Small intestine (tissue), 7 donors: ENCODE measurements at regions not wholly inside any gene's neighbourhood (a gene's known extent, or its start where the extent isn't known, plus 50 kb on each side); places are given as distances from the start of the nearest gene placed in this dataset.

Experiments
- DNase-seq, 2 donors: peaks; one replicate each; pipeline versions ENCODE4 v3.0.0 to v3.0.0-alpha.2; 2013
- FAIRE-seq: peaks from 2 replicates; lab custom pipeline; 2012; peaks lifted over from hg19 to GRCh38; lab: Jason Lieb, UNC
- H3K27ac ChIP-seq, 3 donors: one replicate each; pipeline ENCODE4 v1.5.1; 2013; ENCODE audit warnings: low read length in 2 of 3, mild to moderate bottlenecking in 2 of 3, control low read depth in 1 of 3, inconsistent platforms in 1 of 3, low read depth in 1 of 3, moderate library complexity in 1 of 3
- H3K27me3 ChIP-seq, 3 donors: one replicate each; pipeline ENCODE4 v1.6.1; 2013; ENCODE audit warnings: low read length in 3 of 3, inconsistent platforms in 1 of 3; ENCODE audit not compliant: control insufficient read depth in 3 of 3, insufficient read depth in 3 of 3
- H3K36me3 ChIP-seq, 3 donors: one replicate each; pipeline ENCODE4 v1.6.1; 2013; ENCODE audit warnings: low read length in 3 of 3, inconsistent platforms in 1 of 3, low read depth in 1 of 3, mild to moderate bottlenecking in 1 of 3, moderate library complexity in 1 of 3; ENCODE audit not compliant: control insufficient read depth in 3 of 3, insufficient read depth in 2 of 3
- H3K4me1 ChIP-seq, 3 donors: one replicate each; pipeline ENCODE4 v1.6.1; 2013; ENCODE audit warnings: low read length in 2 of 3, inconsistent platforms in 1 of 3, low read depth in 1 of 3, mild to moderate bottlenecking in 1 of 3, moderate library complexity in 1 of 3; ENCODE audit not compliant: control insufficient read depth in 3 of 3, insufficient read depth in 2 of 3
- H3K4me3 ChIP-seq, 3 donors: one replicate each; pipeline ENCODE4 v1.5.1; 2013; ENCODE audit warnings: low read length in 3 of 3, control low read depth in 1 of 3, inconsistent platforms in 1 of 3, low read depth in 1 of 3, mild to moderate bottlenecking in 1 of 3, moderate library complexity in 1 of 3
- H3K9me3 ChIP-seq, 2 donors: one replicate each; pipeline ENCODE4 v1.6.1; 2013; ENCODE audit warnings: low read depth in 1 of 2, low read length in 1 of 2; ENCODE audit not compliant: control insufficient read depth in 2 of 2, insufficient read depth in 1 of 2
- WGBS, 3 donors: extraction: QIAGEN DNeasy Blood & Tissue Kit; methylation state at CpG; one replicate each; pipeline ENCODE4 v1.1.7; 2013; 5-methylcytosine and 5-hydroxymethylcytosine counted together
- donor health status: healthy with polysubstance abuse.
- donor health status: control.
- donor health status: control.
- donor health status: Bipolar disorder and iron deficiency.
- donor health status: healthy.

GRCh38 chr2:240300840-240301239 is 134.6 kb upstream of the GPC1 start:
- no peak for FAIRE-seq
- H3K4me3 ChIP-seq: no peak overlapping the region
- 77 to 89% (median 82%) methylated on average over 8 of the region's 8 CpGs for WGBS, 3 donors
- no peak overlapping the region for H3K27ac ChIP-seq
- DNase-seq: no peak
- no peaks in the 10 kb centered on the region for H3K36me3 ChIP-seq
- no peaks in the 10 kb centered on the region for H3K27me3 ChIP-seq
- H3K9me3 ChIP-seq: no peaks in the 10 kb centered on the region
- no peaks in the 10 kb centered on the region for H3K4me1 ChIP-seq

- H3K36me3 ChIP-seq: no peaks in the 10 kb centered on the region
- FAIRE-seq: no peak
- no peaks in the 10 kb centered on the region for H3K9me3 ChIP-seq
- no peak overlapping the region for H3K27ac ChIP-seq
- no peaks in the 10 kb centered on the region for H3K4me1 ChIP-seq
- WGBS, 3 donors: 85 to 88% (median 86%) methylated on average over 13 of the region's 13 CpGs
- no peak for DNase-seq
- H3K4me3 ChIP-seq: no peak overlapping the region
- H3K27me3 ChIP-seq: no peaks in the 10 kb centered on the region
Measured at GRCh38 chr2:240301256-240301795, 134.1 kb upstream of the GPC1 start.

GRCh38 chr2:240302041-240302440 is 133.4 kb upstream of the GPC1 start:
- no peak for FAIRE-seq
- H3K9me3 ChIP-seq: no peaks in the 10 kb centered on the region
- 82 to 86% (median 83%) methylated on average over 5 of the region's 5 CpGs for WGBS, 3 donors
- no peak overlapping the region for H3K4me3 ChIP-seq
- no peak for DNase-seq
- H3K36me3 ChIP-seq: no peaks in the 10 kb centered on the region
- no peaks in the 10 kb centered on the region for H3K27me3 ChIP-seq
- H3K4me1 ChIP-seq: no peaks in the 10 kb centered on the region
- H3K27ac ChIP-seq: no peak overlapping the region

- DNase-seq (no peak), FAIRE-seq (no peak)
- no peak overlapping the region for H3K4me3 ChIP-seq
- H3K27me3 ChIP-seq: no peaks in the 10 kb centered on the region
- no peaks in the 10 kb centered on the region for H3K4me1 ChIP-seq
- H3K9me3 ChIP-seq: no peaks in the 10 kb centered on the region
- H3K27ac ChIP-seq: no peak overlapping the region
- no peaks in the 10 kb centered on the region for H3K36me3 ChIP-seq
- 84 to 100% (median 86%) methylated on average over 1 to 2 of the region's 2 CpGs for WGBS, 3 donors
Measured at GRCh38 chr2:240302933-240303595, 132.4 kb upstream of the GPC1 start.

GRCh38 chr2:240303896-240304745 is 131.3 kb upstream of the GPC1 start:
- H3K4me1 ChIP-seq: no peaks in the 10 kb centered on the region
- no peaks in the 10 kb centered on the region for H3K27me3 ChIP-seq
- H3K36me3 ChIP-seq: no peaks in the 10 kb centered on the region
- no peak overlapping the region for H3K4me3 ChIP-seq
- WGBS, 3 donors: 69 to 81% (median 72%) methylated on average over 24 to 25 of the region's 25 CpGs
- no peak for FAIRE-seq
- no peak overlapping the region for H3K27ac ChIP-seq
- H3K9me3 ChIP-seq: no peaks in the 10 kb centered on the region
- DNase-seq: no peak

- FAIRE-seq: no peak
- WGBS, 3 donors: 74 to 83% (median 82%) methylated on average over 12 of the region's 12 CpGs
Measured at GRCh38 chr2:240304746-240305161, 130.7 kb upstream of the GPC1 start.

GRCh38 chr2:240305369-240305962 is 130.0 kb upstream of the GPC1 start:
- no peaks in the 10 kb centered on the region for H3K4me1 ChIP-seq
- WGBS, 3 donors: 60 to 73% (median 61%) methylated on average over 20 of the region's 20 CpGs
- H3K4me3 ChIP-seq: no peak overlapping the region
- H3K36me3 ChIP-seq: no peaks in the 10 kb centered on the region
- DNase-seq (no peak), FAIRE-seq (no peak)
- no peaks in the 10 kb centered on the region for H3K9me3 ChIP-seq
- no peaks in the 10 kb centered on the region for H3K27me3 ChIP-seq
- H3K27ac ChIP-seq: no peak overlapping the region

More at GRCh38 chr2:240304746-240305161, 130.7 kb upstream of the GPC1 start:
- no peaks in the 10 kb centered on the region for H3K9me3 ChIP-seq
- DNase-seq: no peak
- no peaks in the 10 kb centered on the region for H3K36me3 ChIP-seq
- H3K4me3 ChIP-seq: no peak overlapping the region
- H3K27me3 ChIP-seq: no peaks in the 10 kb centered on the region
- no peaks in the 10 kb centered on the region for H3K4me1 ChIP-seq
- no peak overlapping the region for H3K27ac ChIP-seq

- no peak for FAIRE-seq
- 94 to 96% (median 95%) methylated on average over 9 of the region's 9 CpGs for WGBS, 3 donors
- DNase-seq: no peak
Measured at GRCh38 chr2:240306185-240306584, 129.3 kb upstream of the GPC1 start.

More at GRCh38 chr2:240306185-240306584, 129.3 kb upstream of the GPC1 start:
- Histone ChIP-seq H3K4me1 (no peaks in the 10 kb centered on the region), H3K4me3 (no peak overlapping the region), H3K36me3 (no peaks in the 10 kb centered on the region), H3K27me3 (no peaks in the 10 kb centered on the region), H3K9me3 (no peaks in the 10 kb centered on the region), H3K27ac (no peak overlapping the region)
